ENCODE measurements at regions not wholly inside any gene's neighbourhood (a gene's known extent, or its start where the extent isn't known, plus 50 kb on each side); places are given as distances from the start of the nearest gene placed in this dataset.
"Not testable (repeated sequence)": the region's sequence is repeated elsewhere in the genome, so short reads cannot be mapped to it uniquely, and the experiment has no call there.

GRCh38 chr5:15103864-15104263 lies 232.3 kb upstream of the ANKH start:
- intact Hi-C loops (cut with micrococcal nuclease; ENCODE audit: unreplicated experiment): no loop called here

GRCh38 chr5:15103130-15103529 lies 231.6 kb upstream of the ANKH start:
- no peak for TF ChIP-seq EZH2 (IDR thresholded peaks at IDR 0.05; ENCODE audit: borderline replicate concordance, low read depth, low read length, poor library complexity, severe bottlenecking)
- TF ChIP-seq, protein P1, sequence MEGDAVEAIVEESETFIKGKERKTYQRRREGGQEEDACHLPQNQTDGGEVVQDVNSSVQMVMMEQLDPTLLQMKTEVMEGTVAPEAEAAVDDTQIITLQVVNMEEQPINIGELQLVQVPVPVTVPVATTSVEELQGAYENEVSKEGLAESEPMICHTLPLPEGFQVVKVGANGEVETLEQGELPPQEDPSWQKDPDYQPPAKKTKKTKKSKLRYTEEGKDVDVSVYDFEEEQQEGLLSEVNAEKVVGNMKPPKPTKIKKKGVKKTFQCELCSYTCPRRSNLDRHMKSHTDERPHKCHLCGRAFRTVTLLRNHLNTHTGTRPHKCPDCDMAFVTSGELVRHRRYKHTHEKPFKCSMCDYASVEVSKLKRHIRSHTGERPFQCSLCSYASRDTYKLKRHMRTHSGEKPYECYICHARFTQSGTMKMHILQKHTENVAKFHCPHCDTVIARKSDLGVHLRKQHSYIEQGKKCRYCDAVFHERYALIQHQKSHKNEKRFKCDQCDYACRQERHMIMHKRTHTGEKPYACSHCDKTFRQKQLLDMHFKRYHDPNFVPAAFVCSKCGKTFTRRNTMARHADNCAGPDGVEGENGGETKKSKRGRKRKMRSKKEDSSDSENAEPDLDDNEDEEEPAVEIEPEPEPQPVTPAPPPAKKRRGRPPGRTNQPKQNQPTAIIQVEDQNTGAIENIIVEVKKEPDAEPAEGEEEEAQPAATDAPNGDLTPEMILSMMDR (conservative IDR thresholded peaks at IDR 0.05; ENCODE audit: low read depth, low read length): no peak
- Histone ChIP-seq H3K36me3 (ENCODE audit: insufficient read depth, low read length, poor library complexity, severe bottlenecking) (no peaks in the 10 kb centered on the region), H3K9me3 (ENCODE audit: low read depth, low read length, poor library complexity, severe bottlenecking) (no peaks in the 10 kb centered on the region), H3K27me3 (replicated peaks; ENCODE audit: insufficient read depth, low read depth, low read length, poor library complexity) (no peaks in the 10 kb centered on the region), H3K4me3 (ENCODE audit: low read depth, low read length, poor library complexity, severe bottlenecking) (no peak overlapping the region), H3K27ac (ENCODE audit: low read depth, low read length, poor library complexity, severe bottlenecking) (no peak overlapping the region), H3K4me1 (ENCODE audit: insufficient read depth, low read length, poor library complexity, severe bottlenecking) (no peaks in the 10 kb centered on the region)
- ChIA-PET CTCF (interaction anchor here (0.6 kb wide), 1 partner anchor 1424 kb away, joined by 7 read pairs; no protein-coding TSS in a partner anchor), POLR2A (ENCODE audit: low non-redundant PET) (no interaction called here)
- no peak for DNase-seq (ENCODE audit: low spot score)
- no TSS peak for BruUV-seq (replicated peaks)
- intact Hi-C loops (cut with micrococcal nuclease; ENCODE audit: unreplicated experiment): no loop called here

More at GRCh38 chr5:15103864-15104263, 232.3 kb upstream of the ANKH start:
- no peaks in the 10 kb centered on the region for H3K4me1 ChIP-seq (ENCODE audit: insufficient read depth, low read length, poor library complexity, severe bottlenecking)
- no peak overlapping the region for H3K4me3 ChIP-seq (ENCODE audit: low read depth, low read length, poor library complexity, severe bottlenecking)
- no peak for TF ChIP-seq EZH2 (IDR thresholded peaks at IDR 0.05; ENCODE audit: borderline replicate concordance, low read depth, low read length, poor library complexity, severe bottlenecking)
- TF ChIP-seq, protein P1 (conservative IDR thresholded peaks at IDR 0.05; ENCODE audit: low read depth, low read length): no peak
- no peak overlapping the region for H3K27ac ChIP-seq (ENCODE audit: low read depth, low read length, poor library complexity, severe bottlenecking)
- no peak for DNase-seq (ENCODE audit: low spot score)
- no TSS peak for BruUV-seq (replicated peaks)
- H3K27me3 ChIP-seq (replicated peaks; ENCODE audit: insufficient read depth, low read depth, low read length, poor library complexity): no peaks in the 10 kb centered on the region
- H3K36me3 ChIP-seq (ENCODE audit: insufficient read depth, low read length, poor library complexity, severe bottlenecking): no peaks in the 10 kb centered on the region
- H3K9me3 ChIP-seq (ENCODE audit: low read depth, low read length, poor library complexity, severe bottlenecking): no peaks in the 10 kb centered on the region
- CTCF ChIA-PET: no interaction called here
- POLR2A ChIA-PET (ENCODE audit: low non-redundant PET): no interaction called here

GRCh38 chr5:15097552-15097951 lies 226.0 kb upstream of the ANKH start:
- POLR2A ChIA-PET (ENCODE audit: low non-redundant PET): no interaction called here
- Histone ChIP-seq H3K4me3 (ENCODE audit: low read depth, low read length, poor library complexity, severe bottlenecking) (no peak overlapping the region), H3K4me1 (ENCODE audit: insufficient read depth, low read length, poor library complexity, severe bottlenecking) (no peaks in the 10 kb centered on the region), H3K36me3 (ENCODE audit: insufficient read depth, low read length, poor library complexity, severe bottlenecking) (no peaks in the 10 kb centered on the region), H3K9me3 (ENCODE audit: low read depth, low read length, poor library complexity, severe bottlenecking) (no peaks in the 10 kb centered on the region), H3K27ac (ENCODE audit: low read depth, low read length, poor library complexity, severe bottlenecking) (no peak overlapping the region), H3K27me3 (replicated peaks; ENCODE audit: insufficient read depth, low read depth, low read length, poor library complexity) (no peaks in the 10 kb centered on the region)
- intact Hi-C loops (cut with micrococcal nuclease; ENCODE audit: unreplicated experiment): no loop called here
- CTCF ChIA-PET: no interaction called here
- no peak for TF ChIP-seq EZH2 (IDR thresholded peaks at IDR 0.05; ENCODE audit: borderline replicate concordance, low read depth, low read length, poor library complexity, severe bottlenecking)
- TF ChIP-seq, protein P1 (conservative IDR thresholded peaks at IDR 0.05; ENCODE audit: low read depth, low read length): no peak
- no TSS peak for BruUV-seq (replicated peaks)
- no peak for DNase-seq (ENCODE audit: low spot score)

GRCh38 chr5:15096686-15097085 lies 225.1 kb upstream of the ANKH start:
- BruUV-seq (replicated peaks); H3K4me1 ChIP-seq (ENCODE audit: insufficient read depth, low read length, poor library complexity, severe bottlenecking); H3K9me3 ChIP-seq (ENCODE audit: low read depth, low read length, poor library complexity, severe bottlenecking); H3K27me3 ChIP-seq (replicated peaks; ENCODE audit: insufficient read depth, low read depth, low read length, poor library complexity); H3K36me3 ChIP-seq (ENCODE audit: insufficient read depth, low read length, poor library complexity, severe bottlenecking); CTCF ChIA-PET; H3K27ac ChIP-seq (ENCODE audit: low read depth, low read length, poor library complexity, severe bottlenecking); H3K4me3 ChIP-seq (ENCODE audit: low read depth, low read length, poor library complexity, severe bottlenecking); intact Hi-C loops (cut with micrococcal nuclease; ENCODE audit: unreplicated experiment); POLR2A ChIA-PET (ENCODE audit: low non-redundant PET); DNase-seq (ENCODE audit: low spot score): not testable (repeated sequence)
